ENCODE measurements at regions not wholly inside any gene's neighbourhood (a gene's known extent, or its start where the extent isn't known, plus 50 kb on each side); places are given as distances from the start of the nearest gene placed in this dataset.

GRCh38 chr7:115740043-115740442, 290.5 kb downstream of the TFEC start:
- TF ChIP-seq RAD21 (IDR thresholded peaks at IDR 0.05; ENCODE audit: low read length) = no peak
- TF ChIP-seq NFE2L2 (IDR thresholded peaks at IDR 0.05; ENCODE audit: low read depth, low read length) = no peak
- no peak for TF ChIP-seq POLR2A (IDR thresholded peaks at IDR 0.05; ENCODE audit: low read depth, low read length)
- no peak for TF ChIP-seq CTCF (conservative IDR thresholded peaks at IDR 0.05; ENCODE audit: low read depth, low read length)
- TF ChIP-seq RCOR1 (IDR thresholded peaks at IDR 0.05; ENCODE audit: insufficient replicate concordance, low read length) = no peak
- TF ChIP-seq MAZ (IDR thresholded peaks at IDR 0.05; ENCODE audit: borderline replicate concordance, low read depth, low read length) = no peak
- no peak for TF ChIP-seq SMC3 (IDR thresholded peaks at IDR 0.05; ENCODE audit: low read depth, low read length)
